RKO (cell line): ENCODE measurements at regions not wholly inside any gene's neighbourhood (a gene's known extent, or its start where the extent isn't known, plus 50 kb on each side); places are given as distances from the start of the nearest gene placed in this dataset.
A peak's percentile ranks its signal among the peaks of the same experiment; 100 is the strongest.
"Not testable (repeated sequence)": the region's sequence is repeated elsewhere in the genome, so short reads cannot be mapped to it uniquely, and the experiment has no call there.

Source experiments
- DNase-seq: peaks from one replicate; pipeline ENCODE4 v3.0.0-alpha.2; 2016; ENCODE audit warnings: low spot score

- no peak for DNase-seq
Observed at GRCh38 chr14:46433381-46433780, 218.2 kb downstream of the RPL10L start.

- DNase-seq = no peak
Observed at GRCh38 chr14:46432516-46432915, 219.1 kb downstream of the RPL10L start.

GRCh38 chr14:46417066-46417465 lies 234.5 kb downstream of the RPL10L start:
- no peak for DNase-seq

- DNase-seq = no peak
Observed at GRCh38 chr14:46404865-46405811, 246.4 kb downstream of the RPL10L start.

- not testable (repeated sequence) for DNase-seq
Observed at GRCh38 chr14:46402001-46402690, 249.4 kb downstream of the RPL10L start.

GRCh38 chr14:46401066-46401465 lies 250.5 kb downstream of the RPL10L start:
- DNase-seq = no peak

GRCh38 chr14:46399049-46399448 lies 252.5 kb downstream of the RPL10L start:
- no peak for DNase-seq

- DNase-seq = no peak
Observed at GRCh38 chr14:46384611-46385010, 267.0 kb downstream of the RPL10L start.

- DNase-seq = no peak
Observed at GRCh38 chr14:46381674-46382073, 269.9 kb downstream of the RPL10L start.

- DNase-seq = no peak
Observed at GRCh38 chr14:46378248-46378647, 273.3 kb downstream of the RPL10L start.

GRCh38 chr14:46377305-46377704 lies 274.3 kb downstream of the RPL10L start:
- DNase-seq = no peak

- DNase-seq = no peak
Observed at GRCh38 chr14:46369391-46369790, 282.2 kb downstream of the RPL10L start.

- DNase-seq = peak; percentile 9
Observed at GRCh38 chr14:46368275-46368674, 283.3 kb downstream of the RPL10L start.

GRCh38 chr14:46352844-46353243 lies 298.7 kb downstream of the RPL10L start:
- no peak for DNase-seq

GRCh38 chr14:46344327-46344937 lies 307.1 kb downstream of the RPL10L start:
- DNase-seq = peak; percentile 61

- DNase-seq = no peak
Observed at GRCh38 chr14:46325777-46326176, 325.8 kb downstream of the RPL10L start.

GRCh38 chr14:46325157-46325556 lies 326.4 kb downstream of the RPL10L start:
- no peak for DNase-seq

- DNase-seq = no peak
Observed at GRCh38 chr14:46323404-46323762, 328.2 kb downstream of the RPL10L start.

GRCh38 chr14:46322730-46323403 lies 328.7 kb downstream of the RPL10L start:
- DNase-seq = no peak

GRCh38 chr14:46322076-46322475 lies 329.5 kb downstream of the RPL10L start:
- no peak for DNase-seq

GRCh38 chr14:46306267-46306666 lies 345.3 kb downstream of the RPL10L start:
- no peak for DNase-seq

GRCh38 chr14:46300765-46301164 lies 350.8 kb downstream of the RPL10L start:
- DNase-seq = no peak
